IMR-90 (cell line): ENCODE measurements at regions not wholly inside any gene's neighbourhood (a gene's known extent, or its start where the extent isn't known, plus 50 kb on each side); places are given as distances from the start of the nearest gene placed in this dataset.

Experiments
- FOS ChIP-seq: fragments of 150-350 bp; IDR thresholded peaks from 2 replicates; pipeline ENCODE4 v1.6.1; 2016; ENCODE audit warnings: low read depth, low read length
- NFE2L2 ChIP-seq: fragments of 150-350 bp; IDR thresholded peaks from 2 replicates; pipeline ENCODE4 v1.6.1; 2016; ENCODE audit warnings: low read depth, mild to moderate bottlenecking, low read length
- POLR2A ChIP-seq: IDR thresholded peaks from 2 replicates; pipeline ENCODE4 v1.6.1; 2012; ENCODE audit warnings: mild to moderate bottlenecking, low read depth, low read length
- TF ChIP-seq, protein P1 (sequence below): conservative IDR thresholded peaks from 2 replicates; pipeline ENCODE4 v1.5.1; 2012; ENCODE audit warnings: mild to moderate bottlenecking, low read depth, low read length, improper control_type of control experiment

DNA sequence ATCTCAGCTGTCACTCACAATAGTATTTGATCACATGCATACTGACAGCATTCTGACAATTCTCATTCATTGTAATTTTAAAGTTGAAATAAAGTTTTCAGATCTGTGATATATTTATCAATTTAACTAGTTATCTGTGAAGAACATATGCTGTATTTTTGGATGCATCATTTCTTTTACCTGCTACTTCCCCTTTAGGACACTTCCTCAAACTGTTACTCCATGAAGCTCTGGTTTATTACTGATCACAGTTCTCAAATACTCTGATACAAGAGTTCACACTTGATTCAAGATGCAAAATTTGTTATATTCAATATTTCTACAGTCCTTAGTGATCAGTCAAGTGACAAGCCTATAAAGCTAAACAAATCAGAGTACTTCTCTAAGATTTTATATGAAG lies 1655.2 kb downstream of the LRRC4C start:
- TF ChIP-seq, protein P1, sequence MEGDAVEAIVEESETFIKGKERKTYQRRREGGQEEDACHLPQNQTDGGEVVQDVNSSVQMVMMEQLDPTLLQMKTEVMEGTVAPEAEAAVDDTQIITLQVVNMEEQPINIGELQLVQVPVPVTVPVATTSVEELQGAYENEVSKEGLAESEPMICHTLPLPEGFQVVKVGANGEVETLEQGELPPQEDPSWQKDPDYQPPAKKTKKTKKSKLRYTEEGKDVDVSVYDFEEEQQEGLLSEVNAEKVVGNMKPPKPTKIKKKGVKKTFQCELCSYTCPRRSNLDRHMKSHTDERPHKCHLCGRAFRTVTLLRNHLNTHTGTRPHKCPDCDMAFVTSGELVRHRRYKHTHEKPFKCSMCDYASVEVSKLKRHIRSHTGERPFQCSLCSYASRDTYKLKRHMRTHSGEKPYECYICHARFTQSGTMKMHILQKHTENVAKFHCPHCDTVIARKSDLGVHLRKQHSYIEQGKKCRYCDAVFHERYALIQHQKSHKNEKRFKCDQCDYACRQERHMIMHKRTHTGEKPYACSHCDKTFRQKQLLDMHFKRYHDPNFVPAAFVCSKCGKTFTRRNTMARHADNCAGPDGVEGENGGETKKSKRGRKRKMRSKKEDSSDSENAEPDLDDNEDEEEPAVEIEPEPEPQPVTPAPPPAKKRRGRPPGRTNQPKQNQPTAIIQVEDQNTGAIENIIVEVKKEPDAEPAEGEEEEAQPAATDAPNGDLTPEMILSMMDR = no peak
- TF ChIP-seq FOS (no peak), POLR2A (no peak), NFE2L2 (no peak)
